PC-9 (cell line): ENCODE measurements at regions not wholly inside any gene's neighbourhood (a gene's known extent, or its start where the extent isn't known, plus 50 kb on each side); places are given as distances from the start of the nearest gene placed in this dataset.

Experiments
- BruUV-seq: library from RNA; stranded (reverse); fragments of 400-500 nt; replicated peaks from 2 replicates; lab custom pipeline; 2021; lab: Mats Ljungman, UMichigan
- CTCF ChIA-PET: fragments of 300-600 bp; sonication (Branson Sonifier 250); formaldehyde crosslinking; loops from one replicate; lab custom pipeline; 2022; ENCODE audit warnings: antibody characterized with exemption; lab: Charles Lee
- POLR2A ChIA-PET: fragments of 300-600 bp; sonication (Branson Sonifier 250); formaldehyde crosslinking; loops from one replicate; lab custom pipeline; 2022; ENCODE audit warnings: antibody characterized with exemption; ENCODE audit not compliant: unreplicated experiment; lab: Charles Lee
- DNase-seq, 2 experiments: peaks; one replicate each; pipeline versions ENCODE4 v3.0.0 to v3.0.0-alpha.2; 2015 to 2022; ENCODE audit warnings: mixed read lengths in 1 of 2
- H2AFZ ChIP-seq: fragments of 200-600 bp; sonication (generic); 2 replicates; pipeline ENCODE4 v1.8.1; 2017; ENCODE audit warnings: antibody characterized with exemption
- H3F3A ChIP-seq: fragments of 200-600 bp; sonication (generic); 2 replicates; pipeline ENCODE4 v1.8.1; 2017; ENCODE audit warnings: antibody characterized with exemption, mild to moderate bottlenecking, low read depth; ENCODE audit not compliant: insufficient read depth
- H3K27ac ChIP-seq: fragments of 200-600 bp; sonication (generic); 2 replicates; pipeline ENCODE4 v1.6.1; 2016; ENCODE audit warnings: mixed run types
- H3K27me3 ChIP-seq: fragments of 200-600 bp; sonication (generic); 2 replicates; pipeline ENCODE4 v1.6.1; 2016; ENCODE audit warnings: low read depth, mixed run types; ENCODE audit not compliant: insufficient read depth
- H3K36me3 ChIP-seq: fragments of 200-600 bp; sonication (generic); 2 replicates; pipeline ENCODE4 v1.6.1; 2016; ENCODE audit warnings: low read depth, mixed run types
- H3K4me1 ChIP-seq: fragments of 200-600 bp; sonication (generic); replicated peaks from 2 replicates; pipeline ENCODE4 v1.6.1; 2016; ENCODE audit warnings: mixed run types; ENCODE audit not compliant: insufficient read depth
- H3K4me2 ChIP-seq: fragments of 200-600 bp; sonication (generic); 2 replicates; pipeline ENCODE4 v1.6.1; 2017; ENCODE audit warnings: mixed run types
- H3K4me3 ChIP-seq: fragments of 200-600 bp; sonication (generic); 2 replicates; pipeline ENCODE4 v1.6.1; 2016; ENCODE audit warnings: mixed run types
- H3K79me2 ChIP-seq: fragments of 200-600 bp; sonication (generic); 2 replicates; pipeline ENCODE4 v1.6.1; 2017; ENCODE audit warnings: low read depth, mixed run types
- H3K9me2 ChIP-seq: fragments of 200-600 bp; sonication (generic); 2 replicates; pipeline ENCODE4 v1.8.1; 2017; ENCODE audit warnings: mild to moderate bottlenecking; ENCODE audit not compliant: insufficient read depth
- H3K9me3 ChIP-seq: fragments of 200-600 bp; sonication (generic); 2 replicates; pipeline ENCODE4 v1.8.1; 2016; ENCODE audit warnings: low read depth; ENCODE audit not compliant: insufficient read depth
- H4K20me1 ChIP-seq: fragments of 200-600 bp; sonication (generic); 2 replicates; pipeline ENCODE4 v1.8.1; 2017; ENCODE audit not compliant: insufficient read depth
- CTCF ChIP-seq: fragments of 200-600 bp; sonication (generic); conservative IDR thresholded peaks from 2 replicates; pipeline ENCODE4 v1.6.1; 2017; ENCODE audit warnings: mixed run types, antibody characterized with exemption, mild to moderate bottlenecking, moderate library complexity
- EZH2 ChIP-seq: fragments of 200-600 bp; sonication (generic); IDR thresholded peaks from 2 replicates; pipeline ENCODE4 v1.8.0; 2017; ENCODE audit warnings: antibody characterized with exemption, low read depth
- intact Hi-C: fragments of 100-400 bp; cut with micrococcal nuclease; formaldehyde crosslinking; loops from one replicate; pipeline ENCODE4 v1.10.0; 2022; ENCODE audit not compliant: unreplicated experiment

GRCh38 chr10:27391916-27392315 lies 112.2 kb upstream of the RAB18 start:
- no peaks in the 10 kb centered on the region for H3K9me2 ChIP-seq

GRCh38 chr10:27391325-27391724 lies 112.8 kb upstream of the RAB18 start:
- Histone ChIP-seq H3K4me1 (no peaks in the 10 kb centered on the region), H3K79me2 (no peaks in the 10 kb centered on the region), H3K27ac (no peak overlapping the region), H2AFZ (no peak overlapping the region), H3K9me3 (no peaks in the 10 kb centered on the region), H3K36me3 (no peaks in the 10 kb centered on the region), H3K4me3 (no peak overlapping the region), H3K4me2 (no peak overlapping the region), H3F3A (no peaks in the 10 kb centered on the region), H4K20me1 (no peaks in the 10 kb centered on the region), H3K27me3 (peaks cover 11% of the 10 kb centered on the region; the same call in 1 of the 2 replicates), H3K9me2 (no peaks in the 10 kb centered on the region)
- TF ChIP-seq CTCF (no peak), EZH2 (no peak)
- no peak for DNase-seq
- BruUV-seq, result no TSS peak
- CTCF ChIA-PET, result no interaction called here
- POLR2A ChIA-PET, result no interaction called here
- intact Hi-C loops, result no loop called here

More at GRCh38 chr10:27391916-27392315, 112.2 kb upstream of the RAB18 start:
- Histone ChIP-seq H3F3A (no peaks in the 10 kb centered on the region), H2AFZ (no peak overlapping the region), H3K4me3 (no peak overlapping the region), H3K4me2 (no peak overlapping the region), H3K27me3 (peaks cover 6% of the 10 kb centered on the region; the same call in 1 of the 2 replicates), H3K79me2 (no peaks in the 10 kb centered on the region), H3K4me1 (no peaks in the 10 kb centered on the region), H3K36me3 (no peaks in the 10 kb centered on the region), H3K27ac (no peak overlapping the region), H4K20me1 (no peaks in the 10 kb centered on the region), H3K9me3 (no peaks in the 10 kb centered on the region)
- POLR2A ChIA-PET, result no interaction called here
- BruUV-seq, result no TSS peak
- intact Hi-C loops, result no loop called here
- CTCF ChIA-PET, result no interaction called here
- no peak for DNase-seq
- no peak for TF ChIP-seq CTCF
- TF ChIP-seq EZH2, result no peak

DNA sequence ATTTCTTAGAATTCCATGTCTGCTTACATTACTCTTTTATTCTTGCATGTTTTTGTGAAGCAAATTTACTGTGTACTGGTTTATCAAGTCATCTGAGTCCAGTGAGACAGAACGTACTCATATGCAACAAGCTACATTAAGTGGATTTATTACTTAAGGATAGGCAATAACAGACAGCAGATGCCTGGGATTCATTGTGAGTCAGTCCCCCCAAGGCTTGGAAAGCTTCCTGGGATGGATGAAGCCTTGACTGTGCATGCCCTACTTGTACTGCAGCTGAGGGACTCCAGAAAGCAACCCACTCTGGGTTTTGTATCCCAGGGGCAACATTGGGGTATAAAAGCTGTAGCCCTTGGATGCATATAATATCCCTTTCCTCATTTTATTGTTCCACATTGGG lies 113.4 kb upstream of the RAB18 start:
- TF ChIP-seq CTCF (no peak), EZH2 (no peak)
- Histone ChIP-seq H3F3A (no peaks in the 10 kb centered on the region), H3K9me2 (no peaks in the 10 kb centered on the region), H3K4me1 (no peaks in the 10 kb centered on the region), H4K20me1 (no peaks in the 10 kb centered on the region), H3K4me2 (no peak overlapping the region), H3K4me3 (no peak overlapping the region), H3K27ac (no peak overlapping the region), H2AFZ (no peak overlapping the region), H3K79me2 (no peaks in the 10 kb centered on the region), H3K36me3 (no peaks in the 10 kb centered on the region), H3K27me3 (peaks cover 13% of the 10 kb centered on the region; the same call in 1 of the 2 replicates), H3K9me3 (no peaks in the 10 kb centered on the region)
- ChIA-PET POLR2A (no interaction called here), CTCF (no interaction called here)
- intact Hi-C loops, result no loop called here
- DNase-seq, result no peak
- no TSS peak for BruUV-seq
